ENCODE measurements at regions not wholly inside any gene's neighbourhood (a gene's known extent, or its start where the extent isn't known, plus 50 kb on each side); places are given as distances from the start of the nearest gene placed in this dataset.

DNA sequence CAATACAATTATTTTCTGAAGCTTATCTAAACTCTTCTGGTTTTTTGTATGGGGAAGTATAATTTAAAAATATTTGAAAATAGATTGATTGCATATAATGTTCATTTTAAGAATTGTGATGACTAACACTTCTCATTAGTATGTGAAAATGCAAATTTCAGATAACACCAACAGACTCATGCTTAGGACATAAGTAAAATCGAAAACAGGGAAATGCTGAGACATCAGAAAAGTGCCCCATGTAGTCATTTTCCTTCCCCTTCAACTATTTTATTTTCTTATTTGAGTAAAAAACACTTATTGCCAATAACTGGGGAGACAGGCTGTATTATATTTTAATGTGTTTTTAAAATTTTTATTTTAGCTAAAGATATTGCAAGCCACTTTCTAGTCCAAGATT lies 814.7 kb downstream of the GALC start:
- TF ChIP-seq, protein P1, sequence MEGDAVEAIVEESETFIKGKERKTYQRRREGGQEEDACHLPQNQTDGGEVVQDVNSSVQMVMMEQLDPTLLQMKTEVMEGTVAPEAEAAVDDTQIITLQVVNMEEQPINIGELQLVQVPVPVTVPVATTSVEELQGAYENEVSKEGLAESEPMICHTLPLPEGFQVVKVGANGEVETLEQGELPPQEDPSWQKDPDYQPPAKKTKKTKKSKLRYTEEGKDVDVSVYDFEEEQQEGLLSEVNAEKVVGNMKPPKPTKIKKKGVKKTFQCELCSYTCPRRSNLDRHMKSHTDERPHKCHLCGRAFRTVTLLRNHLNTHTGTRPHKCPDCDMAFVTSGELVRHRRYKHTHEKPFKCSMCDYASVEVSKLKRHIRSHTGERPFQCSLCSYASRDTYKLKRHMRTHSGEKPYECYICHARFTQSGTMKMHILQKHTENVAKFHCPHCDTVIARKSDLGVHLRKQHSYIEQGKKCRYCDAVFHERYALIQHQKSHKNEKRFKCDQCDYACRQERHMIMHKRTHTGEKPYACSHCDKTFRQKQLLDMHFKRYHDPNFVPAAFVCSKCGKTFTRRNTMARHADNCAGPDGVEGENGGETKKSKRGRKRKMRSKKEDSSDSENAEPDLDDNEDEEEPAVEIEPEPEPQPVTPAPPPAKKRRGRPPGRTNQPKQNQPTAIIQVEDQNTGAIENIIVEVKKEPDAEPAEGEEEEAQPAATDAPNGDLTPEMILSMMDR (IDR thresholded peaks at IDR 0.05), result no peak
- TF ChIP-seq POLR2A (IDR thresholded peaks at IDR 0.05), result no peak
